Breast epithelium (tissue), 4 donors: ENCODE measurements at regions not wholly inside any gene's neighbourhood (a gene's known extent, or its start where the extent isn't known, plus 50 kb on each side); places are given as distances from the start of the nearest gene placed in this dataset.
"Not testable (repeated sequence)": the region's sequence is repeated elsewhere in the genome, so short reads cannot be mapped to it uniquely, and the experiment has no call there.

ENCODE experiments used
- DNase-seq, 2 donors: peaks; one replicate each; pipeline ENCODE4 v3.0.0-alpha.2; 2019; ENCODE audit warnings: low spot score in 2 of 2
- H3K27ac ChIP-seq, 2 donors: fragments of 200-600 bp; sonication (generic) in 1 of 2; one replicate each; pipeline ENCODE4 v1.5.1; 2016 to 2019; ENCODE audit warnings: mild to moderate bottlenecking in 1 of 2
- H3K27me3 ChIP-seq, 2 donors: fragments of 200-600 bp; sonication (generic) in 1 of 2; one replicate each; pipeline versions ENCODE4 v1.5.1 to v1.6.0; 2017 to 2019; ENCODE audit warnings: control low read depth in 1 of 2, mild to moderate bottlenecking in 1 of 2
- H3K36me3 ChIP-seq: fragments of 200-600 bp; one replicate; pipeline ENCODE4 v1.5.1; 2019
- H3K4me1 ChIP-seq, 2 donors: fragments of 200-600 bp; sonication (generic); one replicate each; pipeline ENCODE4 v1.5.1; 2016 to 2019; ENCODE audit warnings: control low read depth in 1 of 2
- H3K4me3 ChIP-seq, 3 donors: fragments of 200-600 bp; sonication (generic); 1 replicate in 2 of 3; 2 replicates in 1 of 3; pipeline ENCODE4 v1.5.1; 2016 to 2019; ENCODE audit warnings: mild to moderate bottlenecking in 3 of 3, moderate library complexity in 2 of 3
- H3K9me3 ChIP-seq, 2 donors: fragments of 200-600 bp; sonication (generic) in 1 of 2; one replicate each; pipeline ENCODE4 v1.5.1; 2016 to 2019; ENCODE audit warnings: control low read depth in 1 of 2
- CTCF ChIP-seq, 3 donors: fragments of 450-650 bp; IDR thresholded peaks; one replicate each; pipeline ENCODE4 v1.5.1; 2016 to 2017; ENCODE audit warnings: antibody characterized with exemption in 3 of 3, mild to moderate bottlenecking in 3 of 3, moderate library complexity in 3 of 3
- POLR2A ChIP-seq: fragments of 450-650 bp; IDR thresholded peaks from one replicate; pipeline ENCODE4 v1.6.1; 2016; ENCODE audit warnings: antibody characterized with exemption, mild to moderate bottlenecking, moderate library complexity
- POLR2AphosphoS5 ChIP-seq, 3 donors: sonication (generic); formaldehyde crosslinking; IDR thresholded peaks; one replicate each; pipeline ENCODE4 v1.6.1; 2017; ENCODE audit warnings: antibody characterized with exemption in 3 of 3
- intact Hi-C: fragments of 100-400 bp; cut with DNase I; formaldehyde crosslinking; loops from one replicate; pipeline ENCODE4 v1.15.1; 2023; ENCODE audit warnings: low total_unique reads

DNA sequence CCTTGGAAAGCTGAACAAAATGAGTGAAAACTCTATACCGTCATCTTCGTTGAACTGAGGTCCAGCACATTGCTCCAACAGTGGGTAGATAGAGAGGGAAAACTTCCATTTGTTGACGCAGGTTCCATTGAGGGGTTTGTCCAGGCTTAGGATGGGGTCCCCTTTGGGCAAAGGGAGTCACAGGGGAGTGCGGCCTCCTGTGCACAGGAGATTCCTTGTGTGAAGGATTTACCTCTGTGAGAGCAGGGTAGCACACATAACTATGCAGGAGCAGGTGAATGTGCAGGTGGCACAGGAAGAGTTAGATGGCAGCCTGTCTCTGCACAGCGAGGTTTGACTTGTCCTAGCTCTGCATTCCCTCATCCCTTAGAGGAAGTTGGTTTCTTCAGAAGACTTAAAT is 139.3 kb downstream of the SNRPN start:
- peaks cover 78 to 96% of the 10 kb centered on the region in 2 donors for H3K9me3 ChIP-seq
- H3K4me1 ChIP-seq, result no peaks in the 10 kb centered on the region
- peaks cover 30% of the 10 kb centered on the region for H3K36me3 ChIP-seq
- intact Hi-C loops, result no loop called here
- no peak overlapping the region for H3K27ac ChIP-seq
- no peak for TF ChIP-seq POLR2AphosphoS5 (IDR thresholded peaks at IDR 0.05)
- no peak for TF ChIP-seq POLR2A
- no peak for TF ChIP-seq CTCF (IDR thresholded peaks at IDR 0.05)
- DNase-seq, result no peak
- no peaks in the 10 kb centered on the region for H3K27me3 ChIP-seq
- H3K4me3 ChIP-seq, result no peak overlapping the region

GRCh38 chr15:25094519-25094918 is 139.7 kb downstream of the SNRPN start:
- no peak overlapping the region for H3K4me3 ChIP-seq
- H3K9me3 ChIP-seq, result peaks cover 78 to 96% of the 10 kb centered on the region in 2 donors
- H3K36me3 ChIP-seq, result peaks cover 26% of the 10 kb centered on the region
- DNase-seq, result no peak
- H3K27ac ChIP-seq, result no peak overlapping the region
- no peaks in the 10 kb centered on the region for H3K27me3 ChIP-seq
- no peak for TF ChIP-seq POLR2A
- TF ChIP-seq CTCF (IDR thresholded peaks at IDR 0.05), result no peak
- TF ChIP-seq POLR2AphosphoS5 (IDR thresholded peaks at IDR 0.05), result no peak
- no peaks in the 10 kb centered on the region for H3K4me1 ChIP-seq
- intact Hi-C loops, result no loop called here

DNA sequence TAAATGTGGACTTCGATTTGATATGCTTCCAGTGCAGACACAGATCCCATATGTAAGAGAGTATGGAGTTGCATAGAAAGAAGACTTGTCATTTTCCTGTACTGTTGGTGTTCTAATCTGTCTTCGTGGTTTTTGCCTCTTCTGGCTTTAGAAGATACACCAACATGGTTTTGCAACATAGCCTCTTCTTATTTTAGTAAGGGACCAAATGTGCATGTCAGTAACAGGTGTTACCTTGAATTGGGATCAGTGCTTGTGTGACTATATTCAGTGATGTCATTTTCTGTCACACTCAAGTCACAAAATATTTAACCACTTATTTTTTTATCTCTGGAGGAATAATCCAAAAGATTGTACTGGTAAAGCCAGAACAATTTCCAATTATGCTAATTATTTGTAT is 140.4 kb downstream of the SNRPN start:
- intact Hi-C loops, result no loop called here
- H3K4me1 ChIP-seq, result no peaks in the 10 kb centered on the region
- peaks cover 78 to 96% of the 10 kb centered on the region in 2 donors for H3K9me3 ChIP-seq
- H3K36me3 ChIP-seq, result peaks cover 21% of the 10 kb centered on the region
- TF ChIP-seq CTCF (IDR thresholded peaks at IDR 0.05), result no peak
- DNase-seq, result no peak
- H3K4me3 ChIP-seq, result no peak overlapping the region
- H3K27ac ChIP-seq, result no peak overlapping the region
- no peaks in the 10 kb centered on the region for H3K27me3 ChIP-seq

DNA sequence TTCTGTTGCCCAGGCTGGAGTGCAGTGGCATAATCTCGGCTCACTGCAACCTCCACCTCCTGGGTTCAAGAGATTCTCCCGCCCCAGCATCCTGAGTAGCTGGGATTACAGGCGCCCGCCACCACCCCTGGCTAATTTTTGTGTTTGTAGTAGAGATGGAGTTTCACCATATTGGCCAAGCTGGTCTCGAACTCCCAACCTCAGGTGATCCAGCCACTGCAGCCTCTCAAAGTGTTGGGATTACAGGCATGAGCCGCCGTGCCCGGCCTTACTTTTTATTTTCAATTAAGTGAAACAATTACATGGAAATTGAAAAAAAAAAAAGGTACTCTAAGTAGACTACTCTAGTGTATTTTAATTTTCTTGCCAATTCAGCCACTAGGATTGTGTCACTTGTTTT is 145.2 kb downstream of the SNRPN start:
- H3K4me1 ChIP-seq, DNase-seq, intact Hi-C loops, H3K27me3 ChIP-seq, H3K27ac ChIP-seq, H3K4me3 ChIP-seq: not testable (repeated sequence)
- peaks cover 15% of the 10 kb centered on the region for H3K36me3 ChIP-seq
- peaks cover 45 to 91% of the 10 kb centered on the region in 2 donors for H3K9me3 ChIP-seq

GRCh38 chr15:25106209-25106608 is 151.4 kb downstream of the SNRPN start:
- no peak for DNase-seq
- Histone ChIP-seq H3K4me1 (no peaks in the 10 kb centered on the region), H3K36me3 (peaks cover 22% of the 10 kb centered on the region), H3K27me3 (no peaks in the 10 kb centered on the region), H3K27ac (no peak overlapping the region), H3K4me3 (no peak overlapping the region), H3K9me3 (peaks cover 24 to 83% of the 10 kb centered on the region in 2 donors)
- intact Hi-C loops, result no loop called here
- TF ChIP-seq POLR2A (no peak), CTCF (IDR thresholded peaks at IDR 0.05) (no peak), POLR2AphosphoS5 (IDR thresholded peaks at IDR 0.05) (no peak)

- no peak for TF ChIP-seq CTCF (IDR thresholded peaks at IDR 0.05)
- no peak for TF ChIP-seq POLR2A
- TF ChIP-seq POLR2AphosphoS5 (IDR thresholded peaks at IDR 0.05), result no peak
- intact Hi-C loops, result no loop called here
- peaks cover 2 to 48% of the 10 kb centered on the region in 2 donors for H3K9me3 ChIP-seq
Measured at GRCh38 chr15:25133804-25134203, 179.0 kb downstream of the SNRPN start.

More at GRCh38 chr15:25133804-25134203, 179.0 kb downstream of the SNRPN start:
- DNase-seq, result no peak
- Histone ChIP-seq H3K4me3 (no peak overlapping the region), H3K27ac (no peak overlapping the region), H3K36me3 (no peaks in the 10 kb centered on the region), H3K4me1 (no peaks in the 10 kb centered on the region), H3K27me3 (no peaks in the 10 kb centered on the region)
